ENCODE measurements at regions not wholly inside any gene's neighbourhood (a gene's known extent, or its start where the extent isn't known, plus 50 kb on each side); places are given as distances from the start of the nearest gene placed in this dataset.

DNA sequence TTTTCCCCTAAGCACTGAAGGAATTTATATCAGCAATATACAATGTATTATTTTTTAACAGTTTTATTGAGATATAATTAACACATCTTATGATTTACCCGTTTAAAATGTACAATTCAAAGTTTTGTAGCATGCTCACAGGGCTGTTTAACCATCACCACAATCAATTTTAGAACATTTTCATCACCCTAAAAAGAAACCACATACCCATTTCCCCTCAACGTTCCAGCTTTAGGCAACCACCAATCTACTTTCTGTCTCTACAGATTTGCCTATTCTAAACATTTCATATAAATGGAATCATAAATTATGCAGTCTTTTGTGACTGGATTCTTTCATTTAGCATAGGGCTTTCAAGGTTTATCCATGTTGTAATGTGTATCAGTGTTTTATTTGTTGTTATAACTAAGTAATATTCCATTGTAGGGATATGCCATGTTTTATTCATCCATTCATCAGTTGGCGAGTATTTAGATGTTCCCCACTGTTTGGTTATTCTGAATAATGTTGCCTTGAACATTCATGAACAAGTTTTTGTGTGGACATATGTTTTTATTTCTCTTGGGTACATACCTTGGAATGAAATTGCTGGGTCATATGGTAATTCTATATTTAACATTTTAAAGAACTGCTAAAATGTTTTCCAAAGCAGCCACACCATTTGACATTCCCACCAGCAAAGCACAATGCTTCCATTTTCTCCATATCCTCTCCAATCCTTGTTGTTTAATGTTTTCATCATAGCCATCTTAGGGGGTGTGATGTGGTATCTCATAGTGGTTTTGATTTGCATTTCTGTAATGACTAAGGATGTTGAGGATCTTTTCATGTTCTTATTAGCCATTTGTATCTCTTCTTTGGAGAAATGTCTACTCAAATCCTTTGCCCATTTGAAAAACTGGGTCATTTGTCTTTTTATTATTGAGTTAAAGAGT lies 188.5 kb downstream of the TM2D1 start:
- TF ChIP-seq EP300 (IDR thresholded peaks at IDR 0.05) (no peak), POLR2A (IDR thresholded peaks at IDR 0.05) (no peak)

Measured in sigmoid colon (tissue), 4 donors.